Neural cell (in vitro differentiated cells): ENCODE measurements at regions not wholly inside any gene's neighbourhood (a gene's known extent, or its start where the extent isn't known, plus 50 kb on each side); places are given as distances from the start of the nearest gene placed in this dataset.

Source experiments
- EZH2 ChIP-seq: fragments of 200-600, 300-800 bp; shearing (Covaris generic), sonication (generic); IDR thresholded peaks from 2 replicates; pipeline ENCODE4 v1.6.1; 2014; ENCODE audit warnings: antibody characterized with exemption, low read length, borderline replicate concordance, mild to moderate bottlenecking; ENCODE audit not compliant: insufficient read depth, poor library complexity, severe bottlenecking
- MXI1 ChIP-seq: fragments of 450-650 bp; conservative IDR thresholded peaks from 2 replicates; pipeline ENCODE4 v1.6.1; 2014; ENCODE audit warnings: antibody characterized with exemption, mild to moderate bottlenecking; ENCODE audit not compliant: poor library complexity, severe bottlenecking
- POLR2AphosphoS5 ChIP-seq: IDR thresholded peaks from 2 replicates; pipeline ENCODE4 v1.6.1; 2012
- TAF1 ChIP-seq: IDR thresholded peaks from 2 replicates; pipeline ENCODE4 v1.6.1; 2012; ENCODE audit warnings: low read depth
- TF ChIP-seq, protein P1 (sequence below): fragments of 450-650 bp; IDR thresholded peaks from 2 replicates; pipeline ENCODE4 v1.5.1; 2014; ENCODE audit warnings: antibody characterized with exemption, mild to moderate bottlenecking, moderate library complexity; ENCODE audit not compliant: poor library complexity, severe bottlenecking
- TF ChIP-seq, protein P2 (sequence below): IDR thresholded peaks from 2 replicates; pipeline ENCODE4 v1.6.1; 2012; ENCODE audit warnings: borderline replicate concordance

DNA sequence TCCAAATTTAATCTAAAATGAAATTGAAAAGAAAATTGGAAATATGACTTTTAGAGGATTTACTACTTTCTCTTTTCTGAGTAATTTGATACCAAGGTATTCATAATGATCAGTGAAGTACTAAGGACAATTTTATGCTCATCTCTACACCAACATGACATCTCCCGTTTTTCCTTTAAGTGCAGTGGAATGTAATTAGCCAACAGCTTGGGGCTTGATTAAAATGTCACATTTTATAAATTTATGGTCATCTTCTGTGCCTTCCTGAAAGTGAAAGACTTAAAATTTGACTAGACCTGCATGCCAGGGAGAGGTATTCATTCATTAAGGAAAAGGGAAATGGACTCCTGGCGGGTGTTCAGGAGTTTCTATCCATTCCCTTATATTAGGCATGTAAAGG is 228.2 kb upstream of the CNTN3 start:
- TF ChIP-seq, protein P1, sequence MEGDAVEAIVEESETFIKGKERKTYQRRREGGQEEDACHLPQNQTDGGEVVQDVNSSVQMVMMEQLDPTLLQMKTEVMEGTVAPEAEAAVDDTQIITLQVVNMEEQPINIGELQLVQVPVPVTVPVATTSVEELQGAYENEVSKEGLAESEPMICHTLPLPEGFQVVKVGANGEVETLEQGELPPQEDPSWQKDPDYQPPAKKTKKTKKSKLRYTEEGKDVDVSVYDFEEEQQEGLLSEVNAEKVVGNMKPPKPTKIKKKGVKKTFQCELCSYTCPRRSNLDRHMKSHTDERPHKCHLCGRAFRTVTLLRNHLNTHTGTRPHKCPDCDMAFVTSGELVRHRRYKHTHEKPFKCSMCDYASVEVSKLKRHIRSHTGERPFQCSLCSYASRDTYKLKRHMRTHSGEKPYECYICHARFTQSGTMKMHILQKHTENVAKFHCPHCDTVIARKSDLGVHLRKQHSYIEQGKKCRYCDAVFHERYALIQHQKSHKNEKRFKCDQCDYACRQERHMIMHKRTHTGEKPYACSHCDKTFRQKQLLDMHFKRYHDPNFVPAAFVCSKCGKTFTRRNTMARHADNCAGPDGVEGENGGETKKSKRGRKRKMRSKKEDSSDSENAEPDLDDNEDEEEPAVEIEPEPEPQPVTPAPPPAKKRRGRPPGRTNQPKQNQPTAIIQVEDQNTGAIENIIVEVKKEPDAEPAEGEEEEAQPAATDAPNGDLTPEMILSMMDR, result no peak
- TF ChIP-seq TAF1 (no peak), POLR2AphosphoS5 (no peak), MXI1 (no peak), EZH2 (no peak)
- TF ChIP-seq, protein P2, sequence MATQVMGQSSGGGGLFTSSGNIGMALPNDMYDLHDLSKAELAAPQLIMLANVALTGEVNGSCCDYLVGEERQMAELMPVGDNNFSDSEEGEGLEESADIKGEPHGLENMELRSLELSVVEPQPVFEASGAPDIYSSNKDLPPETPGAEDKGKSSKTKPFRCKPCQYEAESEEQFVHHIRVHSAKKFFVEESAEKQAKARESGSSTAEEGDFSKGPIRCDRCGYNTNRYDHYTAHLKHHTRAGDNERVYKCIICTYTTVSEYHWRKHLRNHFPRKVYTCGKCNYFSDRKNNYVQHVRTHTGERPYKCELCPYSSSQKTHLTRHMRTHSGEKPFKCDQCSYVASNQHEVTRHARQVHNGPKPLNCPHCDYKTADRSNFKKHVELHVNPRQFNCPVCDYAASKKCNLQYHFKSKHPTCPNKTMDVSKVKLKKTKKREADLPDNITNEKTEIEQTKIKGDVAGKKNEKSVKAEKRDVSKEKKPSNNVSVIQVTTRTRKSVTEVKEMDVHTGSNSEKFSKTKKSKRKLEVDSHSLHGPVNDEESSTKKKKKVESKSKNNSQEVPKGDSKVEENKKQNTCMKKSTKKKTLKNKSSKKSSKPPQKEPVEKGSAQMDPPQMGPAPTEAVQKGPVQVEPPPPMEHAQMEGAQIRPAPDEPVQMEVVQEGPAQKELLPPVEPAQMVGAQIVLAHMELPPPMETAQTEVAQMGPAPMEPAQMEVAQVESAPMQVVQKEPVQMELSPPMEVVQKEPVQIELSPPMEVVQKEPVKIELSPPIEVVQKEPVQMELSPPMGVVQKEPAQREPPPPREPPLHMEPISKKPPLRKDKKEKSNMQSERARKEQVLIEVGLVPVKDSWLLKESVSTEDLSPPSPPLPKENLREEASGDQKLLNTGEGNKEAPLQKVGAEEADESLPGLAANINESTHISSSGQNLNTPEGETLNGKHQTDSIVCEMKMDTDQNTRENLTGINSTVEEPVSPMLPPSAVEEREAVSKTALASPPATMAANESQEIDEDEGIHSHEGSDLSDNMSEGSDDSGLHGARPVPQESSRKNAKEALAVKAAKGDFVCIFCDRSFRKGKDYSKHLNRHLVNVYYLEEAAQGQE, result no peak
